Mesothelial cell of epicardium (in vitro differentiated cells): ENCODE measurements at regions not wholly inside any gene's neighbourhood (a gene's known extent, or its start where the extent isn't known, plus 50 kb on each side); places are given as distances from the start of the nearest gene placed in this dataset.

Source experiments
- DNase-seq, 2 experiments: peaks; one replicate each; pipeline ENCODE4 v3.0.0; 2021; ENCODE audit warnings: low spot score in 2 of 2; ENCODE audit not compliant: unreplicated experiment in 2 of 2
- H3K27ac Mint-ChIP-seq: 2 replicates; pipeline ENCODE4 v1.8.0; 2021; ENCODE audit warnings: mixed read lengths
- H3K27me3 Mint-ChIP-seq: 2 replicates; pipeline ENCODE4 v1.8.0; 2021; ENCODE audit warnings: low read depth, mixed read lengths
- H3K36me3 Mint-ChIP-seq: 2 replicates; pipeline ENCODE4 v1.8.0; 2021; ENCODE audit warnings: mixed read lengths
- H3K4me1 Mint-ChIP-seq: 2 replicates; pipeline ENCODE4 v1.8.0; 2021; ENCODE audit warnings: mixed read lengths
- H3K4me3 Mint-ChIP-seq: 2 replicates; pipeline ENCODE4 v1.8.0; 2021; ENCODE audit warnings: mild to moderate bottlenecking, moderate library complexity, mixed read lengths
- H3K9me3 Mint-ChIP-seq: 2 replicates; pipeline ENCODE4 v1.8.0; 2021; ENCODE audit warnings: mixed read lengths
- TF ChIP-seq, protein P1 (sequence below): fragments of 200-600 bp; sonication (generic); IDR thresholded peaks from one replicate; pipeline ENCODE4 v1.5.0; 2021; ENCODE audit warnings: antibody characterized with exemption; ENCODE audit not compliant: unreplicated experiment

DNA sequence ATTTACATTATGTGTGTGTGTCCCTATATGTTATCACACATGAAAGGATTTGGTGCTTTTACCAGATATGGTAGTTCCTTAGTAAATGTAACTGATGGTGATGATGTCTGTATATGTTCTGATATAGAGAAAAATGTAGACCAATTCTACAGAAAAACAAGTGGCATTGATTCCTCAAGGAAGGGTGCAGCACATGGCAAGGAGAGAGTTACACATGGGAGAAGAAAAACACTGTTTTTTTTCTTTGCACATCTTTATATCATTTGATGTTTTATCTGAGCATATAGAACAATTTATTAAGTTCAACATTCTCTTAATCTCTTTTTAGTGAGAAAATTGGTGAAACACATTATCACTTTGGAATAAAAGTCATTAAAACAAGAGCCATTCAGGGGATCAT, 535.0 kb upstream of the KLF4 start:
- TF ChIP-seq, protein P1, sequence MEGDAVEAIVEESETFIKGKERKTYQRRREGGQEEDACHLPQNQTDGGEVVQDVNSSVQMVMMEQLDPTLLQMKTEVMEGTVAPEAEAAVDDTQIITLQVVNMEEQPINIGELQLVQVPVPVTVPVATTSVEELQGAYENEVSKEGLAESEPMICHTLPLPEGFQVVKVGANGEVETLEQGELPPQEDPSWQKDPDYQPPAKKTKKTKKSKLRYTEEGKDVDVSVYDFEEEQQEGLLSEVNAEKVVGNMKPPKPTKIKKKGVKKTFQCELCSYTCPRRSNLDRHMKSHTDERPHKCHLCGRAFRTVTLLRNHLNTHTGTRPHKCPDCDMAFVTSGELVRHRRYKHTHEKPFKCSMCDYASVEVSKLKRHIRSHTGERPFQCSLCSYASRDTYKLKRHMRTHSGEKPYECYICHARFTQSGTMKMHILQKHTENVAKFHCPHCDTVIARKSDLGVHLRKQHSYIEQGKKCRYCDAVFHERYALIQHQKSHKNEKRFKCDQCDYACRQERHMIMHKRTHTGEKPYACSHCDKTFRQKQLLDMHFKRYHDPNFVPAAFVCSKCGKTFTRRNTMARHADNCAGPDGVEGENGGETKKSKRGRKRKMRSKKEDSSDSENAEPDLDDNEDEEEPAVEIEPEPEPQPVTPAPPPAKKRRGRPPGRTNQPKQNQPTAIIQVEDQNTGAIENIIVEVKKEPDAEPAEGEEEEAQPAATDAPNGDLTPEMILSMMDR: no peak
- Mint-ChIP-seq H3K36me3 (no peaks in the 10 kb centered on the region), H3K27ac (no peak overlapping the region), H3K9me3 (peaks cover 4% of the 10 kb centered on the region), H3K4me3 (no peak overlapping the region), H3K4me1 (no peaks in the 10 kb centered on the region), H3K27me3 (no peaks in the 10 kb centered on the region)
- no peak for DNase-seq

DNA sequence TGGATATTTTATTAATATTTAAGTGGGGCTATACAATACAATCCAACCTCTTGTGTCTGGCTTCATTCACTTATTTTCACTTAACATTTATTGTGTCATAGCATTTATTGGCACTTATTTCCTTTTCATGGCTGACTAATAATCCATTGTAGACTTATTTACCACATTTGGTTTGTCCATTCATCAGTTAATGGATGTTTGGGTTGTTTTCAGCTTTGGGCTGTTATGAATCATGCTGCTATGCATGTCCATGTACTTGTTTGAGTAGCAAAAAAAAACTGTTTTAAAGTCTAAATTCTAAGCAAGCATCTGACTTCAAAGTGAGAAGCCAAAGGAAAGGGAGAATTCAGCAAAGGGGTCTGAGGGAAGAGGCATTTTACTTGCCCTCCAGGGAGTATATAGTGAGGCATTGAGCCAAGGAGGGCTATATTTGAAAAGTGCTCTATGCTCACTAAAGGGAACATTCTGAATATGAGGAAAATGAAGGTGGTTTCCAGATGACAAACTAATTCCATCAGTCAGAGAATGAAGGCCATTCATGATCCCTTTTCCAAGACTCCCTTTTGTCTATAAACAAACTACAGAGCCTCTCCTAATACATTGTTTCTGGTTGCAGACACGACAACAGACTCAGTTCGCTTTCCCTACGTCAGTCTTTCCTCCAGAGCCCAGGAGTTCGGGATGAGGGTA, 532.8 kb upstream of the KLF4 start:
- H3K9me3 Mint-ChIP-seq: peaks cover 4% of the 10 kb centered on the region
- H3K27me3 Mint-ChIP-seq: no peaks in the 10 kb centered on the region
- DNase-seq: no peak
- TF ChIP-seq, protein P1: no peak
- H3K36me3 Mint-ChIP-seq: no peaks in the 10 kb centered on the region
- H3K4me1 Mint-ChIP-seq: no peaks in the 10 kb centered on the region
- no peak overlapping the region for H3K4me3 Mint-ChIP-seq
- no peak overlapping the region for H3K27ac Mint-ChIP-seq

DNA sequence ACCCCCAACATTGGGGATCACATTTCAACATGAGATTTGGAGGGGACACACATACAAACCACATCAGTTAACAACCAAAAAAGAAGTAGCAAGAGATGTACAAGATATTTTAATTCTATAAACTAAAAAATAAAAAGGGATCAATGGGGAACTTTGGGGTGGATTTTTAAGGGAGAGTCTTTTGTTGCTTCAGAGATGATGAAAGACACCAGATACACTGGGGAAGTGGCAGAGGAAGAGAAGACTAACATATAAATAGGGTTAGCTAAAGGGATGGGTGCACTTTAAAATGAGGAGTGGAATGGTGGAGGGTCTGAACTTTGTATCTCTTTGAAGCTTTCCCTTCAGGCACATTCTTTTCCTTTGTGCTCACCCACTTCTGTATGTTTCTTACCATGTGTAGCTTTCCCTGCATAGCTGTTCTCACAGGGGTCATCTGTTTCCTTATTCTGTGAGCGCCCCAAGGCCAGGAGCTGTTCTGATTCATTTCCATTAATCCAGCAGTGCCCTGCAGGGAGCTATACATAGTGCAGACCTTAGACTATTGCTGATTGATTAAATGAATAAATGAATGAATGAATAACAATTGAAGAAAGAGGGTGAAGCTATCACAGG, 531.6 kb upstream of the KLF4 start:
- H3K27me3 Mint-ChIP-seq: no peaks in the 10 kb centered on the region

DNA sequence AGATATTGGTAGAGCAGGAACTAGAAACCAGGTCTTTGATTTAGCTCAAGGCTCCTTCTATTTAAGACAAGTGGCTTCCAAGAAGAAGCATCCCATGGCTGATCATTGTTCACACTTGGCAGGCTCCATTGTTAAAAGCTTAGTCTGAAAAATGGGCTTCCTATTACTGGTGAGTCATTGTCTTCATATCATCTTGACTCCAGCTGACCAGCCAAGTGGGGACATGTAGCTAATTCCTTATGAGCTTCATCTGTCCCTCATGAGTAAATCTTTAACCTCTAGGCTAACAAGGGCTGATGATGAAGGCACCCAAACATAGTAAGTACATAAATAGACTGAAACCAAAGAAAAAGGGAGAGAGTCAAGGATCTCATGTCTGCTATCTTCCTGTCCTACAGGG, 530.3 kb upstream of the KLF4 start:
- Mint-ChIP-seq H3K27me3 (no peaks in the 10 kb centered on the region), H3K4me3 (no peak overlapping the region), H3K36me3 (no peaks in the 10 kb centered on the region), H3K27ac (no peak overlapping the region), H3K4me1 (no peaks in the 10 kb centered on the region), H3K9me3 (peaks cover 4% of the 10 kb centered on the region)
- TF ChIP-seq, protein P1: no peak
- DNase-seq: no peak

More for the DNA sequence above, 531.6 kb upstream of the KLF4 start:
- DNase-seq: no peak
- no peak overlapping the region for H3K4me3 Mint-ChIP-seq
- no peak overlapping the region for H3K27ac Mint-ChIP-seq
- TF ChIP-seq, protein P1: no peak
- no peaks in the 10 kb centered on the region for H3K36me3 Mint-ChIP-seq
- H3K9me3 Mint-ChIP-seq: peaks cover 4% of the 10 kb centered on the region
- no peaks in the 10 kb centered on the region for H3K4me1 Mint-ChIP-seq

DNA sequence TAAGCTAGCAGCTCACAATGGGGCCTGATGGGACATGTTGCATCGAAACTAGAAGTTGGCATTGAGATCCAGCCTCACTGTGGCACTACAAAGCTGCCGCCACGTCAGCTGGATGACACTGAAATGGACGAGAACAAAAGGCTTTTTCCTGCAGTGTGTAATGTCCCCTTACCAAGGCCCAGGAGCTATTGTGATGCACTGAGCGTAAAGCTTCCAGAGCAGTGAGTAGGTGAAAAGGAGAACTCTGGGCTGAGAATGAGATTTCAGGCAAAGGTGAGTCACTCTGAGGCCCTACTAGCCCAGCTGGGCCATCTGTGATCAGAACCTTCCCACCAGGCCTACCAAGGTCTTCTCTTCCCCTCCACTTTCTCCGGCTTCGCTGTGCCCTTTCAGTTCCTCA, 528.1 kb upstream of the KLF4 start:
- TF ChIP-seq, protein P1: no peak
- Mint-ChIP-seq H3K4me1 (no peaks in the 10 kb centered on the region), H3K36me3 (no peaks in the 10 kb centered on the region), H3K27me3 (no peaks in the 10 kb centered on the region), H3K9me3 (peaks cover 4% of the 10 kb centered on the region), H3K4me3 (no peak overlapping the region), H3K27ac (no peak overlapping the region)
- no peak for DNase-seq
